ENCODE measurements at regions not wholly inside any gene's neighbourhood (a gene's known extent, or its start where the extent isn't known, plus 50 kb on each side); places are given as distances from the start of the nearest gene placed in this dataset.
"Not testable (repeated sequence)": the region's sequence is repeated elsewhere in the genome, so short reads cannot be mapped to it uniquely, and the experiment has no call there.

DNA sequence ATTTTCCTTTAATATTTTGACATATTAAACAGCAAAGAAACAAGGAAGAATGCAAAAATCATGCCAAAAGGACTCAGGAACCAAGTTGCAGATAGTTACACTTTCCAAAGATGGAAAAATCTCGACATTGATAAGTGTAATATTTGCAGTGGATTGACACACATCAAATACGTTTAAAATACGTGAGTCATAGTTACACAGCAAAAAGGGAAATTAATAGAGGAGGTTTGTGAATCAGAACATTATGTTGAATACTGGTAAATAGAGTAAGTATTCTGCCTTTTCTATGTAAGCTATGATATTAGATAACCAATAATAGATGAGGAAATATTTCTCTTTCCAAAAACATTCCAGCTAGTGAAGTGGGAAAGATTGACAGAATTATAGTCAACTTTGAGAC lies 1761.3 kb upstream of the IGFBP7 start:
- TF ChIP-seq POLR2A (IDR thresholded peaks at IDR 0.05) = no peak
- no peak for TF ChIP-seq CTCF (IDR thresholded peaks at IDR 0.05)
- H3K4me3 ChIP-seq (replicated peaks in 1 of 3) = no peak overlapping the region

GRCh38 chr4:58849026-58849425 lies 1738.8 kb upstream of the IGFBP7 start:
- WGBS, 2 donors = 93 to 100% methylated on average over 1 of the region's 1 CpG

More for the DNA sequence above, 1761.3 kb upstream of the IGFBP7 start:
- DNase-seq = no peak
- Histone ChIP-seq H3K27me3 (no peaks in the 10 kb centered on the region), H3K4me1 (no peaks in the 10 kb centered on the region), H3K9me3 (no peaks in the 10 kb centered on the region), H3K27ac (no peak overlapping the region), H3K36me3 (no peaks in the 10 kb centered on the region)
- intact Hi-C loops (cut with DNase I) = no loop called here
- 86 to 89% methylated on average over 3 of the region's 3 CpGs for WGBS, 2 donors

GRCh38 chr4:58843455-58843854 lies 1733.3 kb upstream of the IGFBP7 start:
- no peak for DNase-seq
- intact Hi-C loops (cut with DNase I) = no loop called here
- no peak for TF ChIP-seq CTCF (IDR thresholded peaks at IDR 0.05)
- no peak for TF ChIP-seq POLR2A (IDR thresholded peaks at IDR 0.05)
- H3K27ac ChIP-seq = no peak overlapping the region
- no peaks in the 10 kb centered on the region for H3K9me3 ChIP-seq
- no peak overlapping the region for H3K4me3 ChIP-seq (replicated peaks in 1 of 3)
- H3K27me3 ChIP-seq = no peaks in the 10 kb centered on the region
- no peaks in the 10 kb centered on the region for H3K36me3 ChIP-seq
- no peaks in the 10 kb centered on the region for H3K4me1 ChIP-seq

More at GRCh38 chr4:58849026-58849425, 1738.8 kb upstream of the IGFBP7 start:
- no peak overlapping the region for H3K4me3 ChIP-seq (replicated peaks in 1 of 3)
- no peaks in the 10 kb centered on the region for H3K36me3 ChIP-seq
- no peaks in the 10 kb centered on the region for H3K27me3 ChIP-seq
- DNase-seq = no peak
- no peaks in the 10 kb centered on the region for H3K4me1 ChIP-seq
- TF ChIP-seq POLR2A (IDR thresholded peaks at IDR 0.05) = no peak
- TF ChIP-seq CTCF (IDR thresholded peaks at IDR 0.05) = no peak
- no peak overlapping the region for H3K27ac ChIP-seq
- no peaks in the 10 kb centered on the region for H3K9me3 ChIP-seq
- intact Hi-C loops (cut with DNase I) = no loop called here

- H3K4me3 ChIP-seq (replicated peaks in 1 of 3) = no peak overlapping the region
- intact Hi-C loops (cut with DNase I) = no loop called here
- no peak for DNase-seq
- WGBS, 2 donors = 66 to 71% methylated on average over 1 of the region's 1 CpG
- no peak overlapping the region for H3K27ac ChIP-seq
- no peaks in the 10 kb centered on the region for H3K9me3 ChIP-seq
- H3K4me1 ChIP-seq = no peaks in the 10 kb centered on the region
- no peaks in the 10 kb centered on the region for H3K27me3 ChIP-seq
- no peak for TF ChIP-seq CTCF (IDR thresholded peaks at IDR 0.05)
- no peak for TF ChIP-seq POLR2A (IDR thresholded peaks at IDR 0.05)
- H3K36me3 ChIP-seq = no peaks in the 10 kb centered on the region
These were observed 1722.9 kb upstream of the IGFBP7 start for GRCh38 chr4:58833126-58833525.

- H3K4me1 ChIP-seq = no peaks in the 10 kb centered on the region
- no peaks in the 10 kb centered on the region for H3K27me3 ChIP-seq
- H3K27ac ChIP-seq = no peak overlapping the region
- 87 to 88% methylated on average over 5 of the region's 5 CpGs for WGBS, 2 donors
- H3K4me3 ChIP-seq (replicated peaks in 1 of 3) = no peak overlapping the region
- no peak for DNase-seq
- H3K9me3 ChIP-seq = no peaks in the 10 kb centered on the region
- TF ChIP-seq CTCF (IDR thresholded peaks at IDR 0.05) (no peak), POLR2A (IDR thresholded peaks at IDR 0.05) (no peak)
- H3K36me3 ChIP-seq = no peaks in the 10 kb centered on the region
- intact Hi-C loops (cut with DNase I) = no loop called here
These were observed 1715.1 kb upstream of the IGFBP7 start for GRCh38 chr4:58825278-58825677.

DNA sequence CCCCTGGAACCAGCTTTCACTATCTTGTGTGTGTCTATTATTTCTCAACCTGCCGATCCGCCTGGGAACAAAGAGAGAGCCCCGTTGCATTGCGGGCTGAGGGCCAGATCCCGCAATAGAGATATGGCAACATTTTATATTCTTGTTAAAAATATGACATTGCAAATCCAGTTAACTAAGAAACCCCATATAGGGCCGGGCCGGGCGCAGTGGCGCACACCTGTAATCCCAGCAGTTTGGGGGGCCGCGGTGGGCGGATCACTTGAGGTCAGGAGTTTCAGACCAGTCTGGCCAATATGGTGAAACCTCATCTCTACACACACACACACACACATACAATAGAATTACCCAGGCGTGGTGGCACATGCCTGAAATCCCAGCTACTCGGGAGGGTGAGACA lies 1708.4 kb upstream of the IGFBP7 start:
- DNase-seq; intact Hi-C loops (cut with DNase I); H3K4me1 ChIP-seq; H3K36me3 ChIP-seq; H3K27me3 ChIP-seq; H3K4me3 ChIP-seq (replicated peaks in 1 of 3); H3K27ac ChIP-seq; H3K9me3 ChIP-seq: not testable (repeated sequence)
- 88 to 94% methylated on average over 13 to 14 of the region's 14 CpGs for WGBS, 2 donors
